Thoracic aorta (tissue), 2 donors: ENCODE measurements at regions not wholly inside any gene's neighbourhood (a gene's known extent, or its start where the extent isn't known, plus 50 kb on each side); places are given as distances from the start of the nearest gene placed in this dataset.

ENCODE experiments used
- ATAC-seq: fragments of 150-250 bp; one replicate; pipeline ENCODE4 v1.8.0; 2017; ENCODE audit warnings: low read depth; ENCODE audit not compliant: insufficient number of reproducible peaks, low FRiP score
- DNase-seq: peaks from one replicate; pipeline ENCODE4 v3.0.0-alpha.2; 2020; ENCODE audit warnings: low spot score
- H3K27ac ChIP-seq, 2 donors: fragments of 200-600 bp; sonication (generic); 1 replicate in 1 of 2; 2 replicates in 1 of 2; pipeline ENCODE4 v1.5.1; 2016; ENCODE audit warnings: mild to moderate bottlenecking in 2 of 2, moderate library complexity in 2 of 2
- H3K27me3 ChIP-seq: fragments of 200-600 bp; sonication (generic); replicated peaks from 2 replicates; pipeline ENCODE4 v1.6.0; 2016; ENCODE audit warnings: mild to moderate bottlenecking; ENCODE audit not compliant: insufficient read depth
- H3K36me3 ChIP-seq: fragments of 200-600 bp; sonication (generic); one replicate; pipeline ENCODE4 v1.5.1; 2016
- H3K4me1 ChIP-seq, 2 donors: fragments of 200-600 bp; sonication (generic); 1 replicate in 1 of 2; 2 replicates in 1 of 2; pipeline versions ENCODE4 v1.5.1 to v1.6.0; 2016; ENCODE audit warnings: low read depth in 2 of 2, mild to moderate bottlenecking in 1 of 2; ENCODE audit not compliant: control insufficient read depth in 1 of 2
- H3K4me3 ChIP-seq: fragments of 200-600 bp; sonication (generic); 2 replicates; pipeline ENCODE4 v1.5.1; 2016; ENCODE audit warnings: mild to moderate bottlenecking
- H3K9me3 ChIP-seq: fragments of 200-600 bp; sonication (generic); 2 replicates; pipeline ENCODE4 v1.5.1; 2016
- TF ChIP-seq, protein P1 (sequence below): fragments of 200-600 bp; sonication (generic); IDR thresholded peaks from one replicate; pipeline ENCODE4 v1.5.1; 2019; ENCODE audit warnings: antibody characterized with exemption

DNA sequence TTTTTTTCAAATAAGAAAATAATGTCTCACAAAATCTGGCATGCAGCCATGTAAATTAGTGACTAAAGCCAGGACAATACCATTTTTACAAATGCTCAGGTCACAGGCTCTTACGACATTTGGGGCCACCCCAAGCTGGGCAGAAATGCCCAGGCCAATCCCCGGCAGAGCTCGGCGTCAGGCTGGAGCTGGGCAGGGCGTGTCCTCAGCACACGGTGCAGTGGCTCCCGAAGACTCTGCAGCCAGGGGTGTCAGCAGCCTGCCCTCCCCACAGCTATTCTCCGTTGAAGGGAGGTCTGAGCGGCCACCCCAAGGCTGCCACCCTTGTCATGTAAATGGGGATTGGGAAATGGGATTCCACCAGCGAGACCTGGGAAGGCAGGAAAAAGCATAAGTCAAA, 158.6 kb downstream of the DICER1 start:
- H3K36me3 ChIP-seq: no peaks in the 10 kb centered on the region
- H3K4me1 ChIP-seq: peaks cover 0 to 14% of the 10 kb centered on the region in 2 donors
- H3K27me3 ChIP-seq: no peaks in the 10 kb centered on the region
- DNase-seq (no peak), ATAC-seq (no peak)
- H3K4me3 ChIP-seq: no peak overlapping the region
- H3K9me3 ChIP-seq: no peaks in the 10 kb centered on the region
- TF ChIP-seq, protein P1, sequence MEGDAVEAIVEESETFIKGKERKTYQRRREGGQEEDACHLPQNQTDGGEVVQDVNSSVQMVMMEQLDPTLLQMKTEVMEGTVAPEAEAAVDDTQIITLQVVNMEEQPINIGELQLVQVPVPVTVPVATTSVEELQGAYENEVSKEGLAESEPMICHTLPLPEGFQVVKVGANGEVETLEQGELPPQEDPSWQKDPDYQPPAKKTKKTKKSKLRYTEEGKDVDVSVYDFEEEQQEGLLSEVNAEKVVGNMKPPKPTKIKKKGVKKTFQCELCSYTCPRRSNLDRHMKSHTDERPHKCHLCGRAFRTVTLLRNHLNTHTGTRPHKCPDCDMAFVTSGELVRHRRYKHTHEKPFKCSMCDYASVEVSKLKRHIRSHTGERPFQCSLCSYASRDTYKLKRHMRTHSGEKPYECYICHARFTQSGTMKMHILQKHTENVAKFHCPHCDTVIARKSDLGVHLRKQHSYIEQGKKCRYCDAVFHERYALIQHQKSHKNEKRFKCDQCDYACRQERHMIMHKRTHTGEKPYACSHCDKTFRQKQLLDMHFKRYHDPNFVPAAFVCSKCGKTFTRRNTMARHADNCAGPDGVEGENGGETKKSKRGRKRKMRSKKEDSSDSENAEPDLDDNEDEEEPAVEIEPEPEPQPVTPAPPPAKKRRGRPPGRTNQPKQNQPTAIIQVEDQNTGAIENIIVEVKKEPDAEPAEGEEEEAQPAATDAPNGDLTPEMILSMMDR: no peak
- no peak overlapping the region for H3K27ac ChIP-seq

DNA sequence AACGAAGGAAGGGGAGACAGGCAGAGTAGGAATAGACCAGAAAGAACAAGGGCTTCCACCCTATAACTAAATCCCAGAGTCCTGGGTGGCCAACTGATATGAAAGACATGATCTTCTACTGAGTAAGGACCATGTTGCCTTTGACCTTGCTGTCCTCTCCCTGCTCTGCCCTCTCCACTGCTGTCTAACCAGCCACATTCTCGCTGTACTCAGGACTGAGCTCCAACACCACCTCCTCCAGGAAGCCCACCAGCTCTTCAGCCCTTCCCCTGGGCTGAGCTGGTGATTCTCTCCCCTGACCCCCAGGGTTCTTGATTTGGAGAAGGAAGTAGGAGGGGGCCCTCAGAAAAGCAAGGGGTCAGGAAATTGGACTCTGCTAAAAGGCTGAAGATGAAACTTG, 159.2 kb downstream of the DICER1 start:
- Histone ChIP-seq H3K27ac (no peak overlapping the region), H3K27me3 (no peaks in the 10 kb centered on the region), H3K4me1 (peaks cover 0 to 14% of the 10 kb centered on the region in 2 donors), H3K4me3 (no peak overlapping the region), H3K36me3 (no peaks in the 10 kb centered on the region), H3K9me3 (no peaks in the 10 kb centered on the region)
- ATAC-seq (no peak), DNase-seq (no peak)
- TF ChIP-seq, protein P1: no peak

DNA sequence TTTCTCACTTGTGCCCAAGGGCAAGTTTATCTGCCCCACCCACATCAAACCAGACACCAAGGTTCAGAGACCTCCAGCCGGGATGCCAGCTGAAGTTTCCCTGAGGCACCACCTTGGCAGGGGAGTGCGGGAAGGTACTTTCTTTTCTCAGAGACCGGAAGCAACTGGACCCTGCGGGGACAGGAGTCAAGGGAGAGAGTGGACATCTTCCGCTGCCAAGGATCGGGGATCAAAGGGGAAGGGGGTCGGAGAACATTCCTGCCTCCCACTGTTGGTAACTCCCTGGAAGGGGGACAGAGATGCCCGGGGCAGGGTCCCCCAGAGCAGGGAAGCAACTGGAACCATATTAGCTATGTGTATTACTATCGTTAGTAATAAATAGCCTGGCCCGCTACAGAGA, 161.8 kb downstream of the DICER1 start:
- H3K27ac ChIP-seq: no peak overlapping the region
- H3K4me1 ChIP-seq: peaks cover 0 to 2% of the 10 kb centered on the region in 2 donors
- H3K9me3 ChIP-seq: no peaks in the 10 kb centered on the region
- no peak overlapping the region for H3K4me3 ChIP-seq
- TF ChIP-seq, protein P1: no peak
- DNase-seq: no peak
- H3K27me3 ChIP-seq: no peaks in the 10 kb centered on the region
- ATAC-seq: no peak
- no peaks in the 10 kb centered on the region for H3K36me3 ChIP-seq

DNA sequence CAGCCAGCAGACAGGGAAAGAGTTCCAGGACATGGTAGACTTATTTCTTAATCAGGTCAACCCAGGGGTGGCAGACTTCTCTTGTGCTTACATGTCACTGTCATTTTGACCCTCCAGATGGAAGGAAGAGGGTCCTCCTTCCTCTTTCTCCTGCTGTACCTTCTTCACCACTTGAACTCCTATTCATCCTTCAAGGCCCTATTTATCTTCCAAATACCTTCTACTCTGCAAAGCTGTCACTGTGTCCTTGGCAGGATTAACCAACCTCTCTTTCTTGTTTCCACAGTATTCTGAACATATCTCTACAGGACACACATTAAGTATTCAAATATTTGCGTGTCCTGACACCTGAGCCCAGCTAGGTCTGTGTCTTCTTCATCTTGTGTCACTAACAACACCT, 163.1 kb downstream of the DICER1 start:
- Histone ChIP-seq H3K4me1 (peaks cover 0 to 14% of the 10 kb centered on the region in 2 donors), H3K27me3 (no peaks in the 10 kb centered on the region), H3K4me3 (no peak overlapping the region), H3K9me3 (no peaks in the 10 kb centered on the region), H3K36me3 (no peaks in the 10 kb centered on the region), H3K27ac (no peak overlapping the region)
- TF ChIP-seq, protein P1: no peak
- DNase-seq (no peak), ATAC-seq (no peak)

DNA sequence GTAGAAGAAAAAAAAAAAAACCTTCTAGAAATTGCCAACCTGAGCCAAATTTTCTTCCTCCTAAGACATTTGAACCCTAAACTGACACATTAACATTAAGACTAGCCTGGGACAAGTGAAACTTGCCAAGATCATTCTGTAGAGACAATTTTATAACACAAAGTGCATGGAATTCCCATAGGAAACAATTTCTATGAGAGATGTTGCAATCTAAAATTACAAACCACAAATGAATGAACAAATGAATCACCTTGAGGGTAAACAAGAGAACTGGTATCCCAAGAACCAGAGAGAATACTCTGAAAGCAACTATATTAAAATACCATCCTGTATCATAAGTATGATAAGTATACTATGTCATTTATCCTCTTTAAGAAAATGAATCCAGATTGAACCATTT, 165.3 kb downstream of the DICER1 start:
- no peaks in the 10 kb centered on the region for H3K9me3 ChIP-seq
- no peaks in the 10 kb centered on the region for H3K27me3 ChIP-seq
- no peak overlapping the region for H3K4me3 ChIP-seq
- TF ChIP-seq, protein P1: no peak
- H3K36me3 ChIP-seq: no peaks in the 10 kb centered on the region
- ATAC-seq (no peak), DNase-seq (no peak)
- H3K4me1 ChIP-seq: peaks cover 0 to 14% of the 10 kb centered on the region in 2 donors
- no peak overlapping the region for H3K27ac ChIP-seq
